HL-60 (cell line): ENCODE measurements at regions not wholly inside any gene's neighbourhood (a gene's known extent, or its start where the extent isn't known, plus 50 kb on each side); places are given as distances from the start of the nearest gene placed in this dataset.
"Not testable (repeated sequence)": the region's sequence is repeated elsewhere in the genome, so short reads cannot be mapped to it uniquely, and the experiment has no call there.

Experiments
- DNase-seq, 2 experiments: peaks; one replicate each; pipeline ENCODE4 v3.0.0-alpha.2; 2010 to 2020; ENCODE audit warnings: low read depth in 1 of 2, low spot score in 1 of 2
- H3K27ac ChIP-seq: fragments of 250-450 bp; sonication (Bioruptor Pico); replicated peaks from 2 replicates; pipeline ENCODE4 v1.5.1; 2020; ENCODE audit warnings: mild to moderate bottlenecking, moderate library complexity
- H3K27me3 ChIP-seq: fragments of 250-450 bp; sonication (Bioruptor Pico); 2 replicates; pipeline ENCODE4 v1.5.1; 2021; ENCODE audit warnings: mild to moderate bottlenecking, moderate library complexity; ENCODE audit not compliant: insufficient read depth, poor library complexity, severe bottlenecking
- H3K4me3 ChIP-seq: replicated peaks from 2 replicates; pipeline ENCODE4 v1.5.1; 2011; ENCODE audit warnings: mild to moderate bottlenecking, control low read depth, low read length; ENCODE audit not compliant: insufficient read depth
- CTCF ChIP-seq: IDR thresholded peaks from one replicate; pipeline ENCODE4 v1.5.1; 2011; ENCODE audit warnings: low read length, control low read depth, inconsistent platforms; ENCODE audit not compliant: insufficient read depth
- GABPA ChIP-seq: IDR thresholded peaks from 2 replicates; pipeline ENCODE4 v1.6.1; 2012; ENCODE audit warnings: low read depth
- POLR2AphosphoS5 ChIP-seq: IDR thresholded peaks from 2 replicates; pipeline ENCODE4 v1.6.1; 2012; ENCODE audit warnings: low read depth
- REST ChIP-seq: IDR thresholded peaks from 2 replicates; pipeline ENCODE4 v1.6.1; 2012; ENCODE audit warnings: low read depth; ENCODE audit not compliant: insufficient replicate concordance
- SPI1 ChIP-seq: IDR thresholded peaks from 2 replicates; pipeline ENCODE4 v1.6.1; 2012; ENCODE audit warnings: low read depth, mild to moderate bottlenecking, borderline replicate concordance

GRCh38 chr7:136114966-136115762, 138.0 kb upstream of the MTPN start:
- peak; percentile 17 to 55 for DNase-seq
- Histone ChIP-seq H3K27me3 (no peaks in the 10 kb centered on the region), H3K4me3 (no peak overlapping the region), H3K27ac (no peak overlapping the region)
- no peak for TF ChIP-seq REST
- no peak; the same call in 1 of the 2 replicates for TF ChIP-seq SPI1
- peak; percentile 82 for TF ChIP-seq CTCF
- no peak for TF ChIP-seq POLR2AphosphoS5
- TF ChIP-seq GABPA, result no peak

- H3K4me3 ChIP-seq, H3K27ac ChIP-seq, H3K27me3 ChIP-seq, DNase-seq: not testable (repeated sequence)
Observed at GRCh38 chr7:136114467-136114866, 137.3 kb upstream of the MTPN start.

GRCh38 chr7:136109037-136109436, 131.9 kb upstream of the MTPN start:
- not testable (repeated sequence) for DNase-seq, H3K27me3 ChIP-seq, H3K27ac ChIP-seq, H3K4me3 ChIP-seq

GRCh38 chr7:136105191-136105590, 128.0 kb upstream of the MTPN start:
- TF ChIP-seq GABPA (no peak), CTCF (no peak), POLR2AphosphoS5 (no peak), SPI1 (no peak), REST (no peak)
- no peak for DNase-seq
- Histone ChIP-seq H3K27ac (no peak overlapping the region), H3K4me3 (no peak overlapping the region), H3K27me3 (no peaks in the 10 kb centered on the region)

- no peaks in the 10 kb centered on the region for H3K27me3 ChIP-seq
- no peak for DNase-seq
- no peak overlapping the region for H3K27ac ChIP-seq
- TF ChIP-seq GABPA (no peak), CTCF (no peak), REST (no peak), SPI1 (no peak), POLR2AphosphoS5 (no peak)
- no peak overlapping the region for H3K4me3 ChIP-seq
Observed at GRCh38 chr7:136104269-136104603, 127.1 kb upstream of the MTPN start.
